HG02642 (cell line): ENCODE measurements at regions not wholly inside any gene's neighbourhood (a gene's known extent, or its start where the extent isn't known, plus 50 kb on each side); places are given as distances from the start of the nearest gene placed in this dataset.

Experiments used
- ATAC-seq: cut with Tn5 transposase; IDR thresholded peaks from one replicate; pipeline ENCODE4 v1.9.1; 2021; ENCODE audit warnings: mild to moderate bottlenecking; ENCODE audit not compliant: unreplicated experiment, poor library complexity

DNA sequence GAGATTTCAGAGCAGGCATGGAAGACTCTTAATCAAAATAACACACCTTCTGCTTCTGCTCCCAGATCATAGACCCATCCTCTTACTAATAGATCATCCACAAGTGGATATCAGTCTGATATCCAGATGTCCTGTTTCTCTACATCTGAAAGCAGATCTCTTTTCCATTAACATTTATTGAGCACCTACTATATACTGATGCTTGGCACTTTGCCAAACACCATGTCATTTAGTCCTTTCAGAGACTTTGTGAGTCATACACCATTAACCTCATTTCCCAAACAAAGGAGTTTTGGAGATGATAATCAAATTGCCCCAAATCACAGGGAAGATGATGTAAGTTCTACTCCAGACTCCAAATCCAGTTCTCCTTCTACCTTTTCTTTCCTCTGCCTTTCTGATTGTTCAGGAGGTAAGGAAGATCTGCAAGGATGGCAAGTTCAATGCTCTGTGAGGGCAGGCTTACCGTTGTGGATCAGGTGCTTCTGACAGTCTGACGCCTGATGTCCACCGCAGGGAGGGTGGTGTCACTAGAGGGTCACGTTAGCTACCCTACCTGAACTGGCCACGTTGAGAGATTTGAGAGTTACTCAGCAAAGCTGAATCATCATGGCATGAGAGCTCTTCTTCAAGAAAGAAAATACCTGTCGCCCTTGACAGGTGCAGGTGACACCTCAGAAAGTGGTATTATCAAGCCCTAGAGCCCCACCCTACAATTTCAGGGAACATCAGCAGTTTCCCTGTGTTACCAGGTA is 269.6 kb upstream of the ZMIZ1 start:
- ATAC-seq: no peak

- no peak for ATAC-seq
Measured at GRCh38 chr10:78800006-78800405, 268.8 kb upstream of the ZMIZ1 start.

DNA sequence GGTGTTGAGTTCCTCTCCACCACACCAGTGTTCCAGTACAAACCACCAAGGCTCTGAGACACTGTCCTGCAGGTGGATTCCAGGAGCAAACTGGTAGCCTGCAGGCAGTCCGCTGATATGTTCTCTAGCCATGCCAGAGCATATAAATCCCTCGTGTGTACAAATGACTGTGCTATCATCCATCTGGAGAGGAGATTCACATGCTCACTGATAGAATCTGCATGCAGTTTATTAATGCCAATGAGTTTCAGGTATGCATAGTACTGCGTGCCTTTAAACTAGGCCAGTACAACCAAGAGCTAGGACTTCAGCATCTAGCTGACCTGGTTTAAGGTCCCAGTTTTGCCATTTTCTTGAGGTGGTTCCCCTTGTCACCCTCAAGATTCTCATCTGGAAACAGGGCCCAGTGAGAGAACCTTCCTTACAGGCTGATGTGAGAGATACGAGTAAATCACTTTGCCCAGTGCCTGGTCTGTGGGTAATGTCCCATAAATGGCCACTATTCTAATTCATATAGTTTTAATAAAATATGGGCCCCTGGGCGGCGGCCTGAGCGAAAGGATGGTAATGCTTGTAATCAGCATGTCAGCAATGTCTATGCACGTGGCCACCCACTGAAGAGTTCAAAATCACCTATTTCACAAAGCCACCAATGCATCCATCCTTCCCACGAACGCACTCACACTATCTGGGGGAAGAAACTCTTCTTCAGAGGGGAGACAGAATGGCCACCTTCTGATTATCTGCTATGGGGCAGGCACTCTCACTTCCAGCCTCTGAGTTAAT is 268.0 kb upstream of the ZMIZ1 start:
- no peak for ATAC-seq

GRCh38 chr10:78802431-78802830 is 266.3 kb upstream of the ZMIZ1 start:
- no peak for ATAC-seq

GRCh38 chr10:78802866-78803265 is 265.9 kb upstream of the ZMIZ1 start:
- ATAC-seq: no peak

- no peak for ATAC-seq
Measured at GRCh38 chr10:78803710-78804109, 265.1 kb upstream of the ZMIZ1 start.

DNA sequence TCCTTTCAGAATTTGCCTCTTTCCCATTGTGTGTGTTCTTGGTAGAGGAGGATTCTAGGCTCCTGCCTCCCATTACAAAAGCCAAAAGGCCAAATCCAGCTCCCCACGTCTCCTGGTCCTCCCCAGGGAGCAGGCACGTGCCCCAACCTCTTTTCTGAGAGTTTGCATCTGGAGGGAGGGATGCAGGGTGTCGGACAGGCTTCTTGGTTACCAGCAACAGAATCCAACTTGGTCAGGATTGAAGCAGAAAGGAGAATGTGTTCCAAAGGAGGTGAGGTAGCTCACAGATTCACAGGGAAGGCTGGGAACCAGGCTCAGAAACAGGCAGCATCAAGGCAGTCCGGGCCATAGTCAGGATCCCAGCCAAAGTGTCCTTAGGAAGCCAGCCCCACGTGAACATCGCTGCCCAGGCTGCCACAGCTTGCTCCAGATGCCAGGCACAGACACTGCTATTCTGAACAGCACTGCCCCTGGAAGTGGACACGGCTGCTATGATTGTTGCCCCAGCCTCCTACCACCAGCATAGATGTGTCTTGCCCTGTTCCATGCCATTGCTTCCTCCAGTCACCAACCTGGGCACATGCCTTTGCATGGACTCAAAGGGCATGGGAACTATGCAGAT is 264.2 kb upstream of the ZMIZ1 start:
- ATAC-seq: no peak

DNA sequence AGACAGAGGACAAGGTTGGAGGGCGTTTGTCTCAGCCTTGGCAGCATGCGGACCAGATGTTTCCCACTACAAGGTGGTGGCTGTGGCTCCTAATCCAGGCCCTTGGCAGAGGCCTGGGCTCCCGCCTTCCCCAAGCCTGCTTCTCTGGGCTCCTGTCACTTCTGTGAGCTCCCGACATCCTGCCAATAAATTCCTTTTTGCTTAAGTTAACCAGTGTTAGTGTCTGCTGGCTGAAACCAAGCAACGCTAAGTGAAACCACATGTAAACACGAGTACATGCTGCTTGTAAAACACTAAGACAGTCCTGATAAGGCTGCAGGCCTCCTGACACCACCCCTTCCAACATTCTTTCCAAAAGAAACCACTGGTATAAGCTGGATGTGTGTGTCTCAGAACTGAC is 263.6 kb upstream of the ZMIZ1 start:
- ATAC-seq: no peak

DNA sequence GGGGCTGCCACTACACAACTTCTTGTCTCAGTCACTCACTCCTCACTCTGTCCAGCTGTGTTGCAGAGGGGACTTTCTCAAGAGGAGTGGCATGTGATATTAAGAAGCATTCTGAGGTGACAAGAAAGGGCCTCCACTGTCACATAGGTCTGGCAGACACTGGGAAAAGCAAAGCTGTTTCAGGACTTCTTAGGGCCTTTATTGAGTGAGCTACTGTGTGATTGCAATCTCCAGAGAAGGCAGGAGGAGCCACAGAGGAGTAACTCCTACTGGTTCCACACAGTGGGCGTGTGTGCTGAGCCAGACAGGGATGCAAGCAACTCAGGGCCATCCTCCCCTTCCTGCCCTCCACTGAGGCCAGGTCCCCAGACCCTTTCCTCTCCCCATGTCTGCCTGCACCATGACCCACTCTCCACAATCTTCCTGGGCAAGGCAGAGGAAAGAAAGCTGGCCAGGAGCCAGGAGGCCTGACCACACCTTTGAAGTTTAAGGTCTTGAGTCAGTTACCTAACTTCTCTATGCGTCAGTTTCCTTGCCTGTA is 262.0 kb upstream of the ZMIZ1 start:
- no peak for ATAC-seq

DNA sequence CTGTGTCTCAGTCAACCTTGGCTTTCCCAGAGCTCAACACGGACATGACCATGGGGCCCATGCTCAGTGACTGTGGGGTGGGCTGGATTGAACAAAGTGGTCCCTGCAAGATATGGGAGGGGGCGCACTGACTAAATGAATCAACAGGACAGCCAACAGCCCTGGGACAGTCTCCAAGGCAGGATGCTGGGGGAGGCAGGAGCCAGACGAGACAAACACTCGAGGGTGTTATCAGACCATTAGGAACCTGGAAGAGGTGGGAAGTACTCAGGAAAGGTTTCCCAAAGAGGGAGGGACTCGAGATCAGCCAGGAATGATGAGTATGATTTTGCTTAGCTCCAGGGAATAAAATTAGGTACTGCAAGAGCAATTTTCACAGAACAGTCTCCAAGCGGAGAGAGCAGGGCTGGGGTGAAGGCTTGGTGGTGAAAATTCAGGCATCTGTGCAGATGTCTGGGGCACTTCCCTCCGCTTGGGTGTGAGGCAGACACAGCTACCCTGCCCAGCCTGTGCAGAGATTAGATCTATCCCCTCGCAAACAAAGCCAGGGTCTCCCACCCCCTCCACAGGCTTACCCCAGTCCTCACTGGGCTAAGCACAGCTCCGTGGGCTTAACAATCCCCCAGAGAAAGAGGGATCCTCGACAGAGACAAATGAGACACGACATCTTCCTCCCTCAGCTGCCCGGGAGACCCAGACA is 261.1 kb upstream of the ZMIZ1 start:
- no peak for ATAC-seq

- ATAC-seq: no peak
Measured at GRCh38 chr10:78808286-78808685, 260.5 kb upstream of the ZMIZ1 start.

- no peak for ATAC-seq
Measured at GRCh38 chr10:78808736-78809367, 259.9 kb upstream of the ZMIZ1 start.

DNA sequence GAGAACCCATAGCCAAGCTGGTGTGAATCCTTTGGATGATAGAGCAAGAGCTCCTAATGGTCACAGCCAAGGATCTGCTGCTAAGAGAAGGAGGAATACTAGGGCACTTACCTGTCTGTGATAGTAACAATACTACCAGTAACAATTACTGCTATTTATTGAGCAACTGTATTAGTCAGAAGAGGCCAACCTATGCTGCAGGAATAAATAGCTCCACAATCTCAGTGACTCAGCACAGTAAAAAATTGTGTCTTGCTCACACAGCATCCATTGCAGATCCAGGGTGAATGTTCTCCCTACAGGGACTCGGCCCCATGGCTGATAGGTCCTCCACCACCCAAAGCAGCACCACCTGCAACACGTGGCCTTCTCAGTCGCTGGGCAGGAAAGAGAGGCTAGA is 257.6 kb upstream of the ZMIZ1 start:
- ATAC-seq: no peak

GRCh38 chr10:78812571-78813318 is 256.0 kb upstream of the ZMIZ1 start:
- ATAC-seq: no peak

- ATAC-seq: no peak
Measured at GRCh38 chr10:78813526-78813925, 255.2 kb upstream of the ZMIZ1 start.

DNA sequence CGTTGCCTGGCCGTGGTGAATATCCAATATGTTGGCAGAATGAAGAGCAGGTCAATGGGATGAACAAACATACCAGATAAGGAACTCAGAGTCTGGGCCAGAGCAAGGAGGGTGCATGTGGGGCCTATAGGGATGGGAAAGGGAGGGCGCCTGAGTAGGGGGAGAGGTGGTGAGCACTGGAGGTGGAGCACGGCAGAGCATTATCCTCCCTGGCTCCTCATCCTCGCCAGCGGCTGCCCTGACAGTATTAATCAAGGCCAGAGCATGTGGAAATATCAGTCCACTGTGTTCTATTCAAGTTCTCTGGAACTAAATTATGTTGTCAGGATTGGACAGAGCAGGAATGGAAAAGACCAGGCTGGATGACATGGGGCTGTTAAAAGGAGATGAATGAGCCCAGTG is 254.8 kb upstream of the ZMIZ1 start:
- ATAC-seq: no peak

GRCh38 chr10:78814407-78814806 is 254.4 kb upstream of the ZMIZ1 start:
- ATAC-seq: no peak

DNA sequence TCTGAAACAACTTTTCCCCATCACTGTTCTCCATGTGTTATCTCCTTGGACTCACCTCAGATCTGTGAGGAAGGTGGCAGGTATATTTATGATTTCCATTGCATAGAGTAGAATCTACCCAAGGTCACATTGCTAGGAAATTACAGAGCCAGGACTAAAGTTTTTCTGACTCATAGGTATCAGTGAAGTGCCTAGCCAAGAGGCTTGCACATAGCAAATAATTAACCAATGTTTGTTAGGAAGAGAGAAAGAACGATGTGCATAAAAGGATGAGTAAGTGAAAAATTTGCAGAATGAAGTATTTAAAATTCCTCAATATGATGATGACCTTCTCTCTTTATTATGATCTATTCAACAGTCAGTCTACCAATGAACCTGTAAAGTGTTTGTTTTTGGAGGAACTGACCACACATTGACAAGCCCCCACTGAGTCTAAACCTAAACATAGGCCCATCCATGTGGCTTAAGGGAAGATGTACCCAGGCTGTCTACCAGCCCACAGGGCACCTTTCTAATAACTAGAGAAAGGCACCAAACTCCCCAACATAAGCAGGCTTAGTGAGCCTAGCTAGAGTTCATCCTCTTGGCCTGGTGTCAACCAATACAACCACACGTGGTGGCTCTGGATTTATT is 252.9 kb upstream of the ZMIZ1 start:
- no peak for ATAC-seq

DNA sequence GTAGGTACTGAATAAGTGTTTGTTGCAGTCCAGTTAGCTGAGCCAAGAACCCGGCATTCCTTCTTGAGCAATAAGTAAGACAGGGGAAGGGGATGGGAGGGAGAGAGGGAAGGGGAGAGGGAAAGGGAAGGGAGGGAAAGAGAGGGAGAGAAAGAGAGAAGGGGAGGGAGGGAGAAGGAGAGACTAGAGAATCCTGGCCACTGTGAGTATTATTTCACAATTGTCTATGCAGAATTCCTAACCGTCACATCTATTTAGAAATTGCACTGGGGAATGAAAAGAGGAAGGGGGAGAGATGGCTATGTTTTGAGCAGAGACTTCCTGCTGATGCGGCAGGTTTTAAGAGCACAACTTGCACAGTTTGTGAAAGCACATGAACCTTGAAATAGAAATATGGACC is 251.4 kb upstream of the ZMIZ1 start:
- no peak for ATAC-seq
